ENCODE measurements at regions not wholly inside any gene's neighbourhood (a gene's known extent, or its start where the extent isn't known, plus 50 kb on each side); places are given as distances from the start of the nearest gene placed in this dataset.

GRCh38 chr5:54769746-54770145 is 215.6 kb downstream of the ESM1 start:
- no peak for TF ChIP-seq CTCF (IDR thresholded peaks at IDR 0.05)
- no peak for TF ChIP-seq POLR2AphosphoS5 (IDR thresholded peaks at IDR 0.05)
- no peak for TF ChIP-seq POLR2A (IDR thresholded peaks at IDR 0.05; ENCODE audit: low read depth)
- TF ChIP-seq EP300 (IDR thresholded peaks at IDR 0.05): no peak

Measured in esophagus muscularis mucosa (tissue), 4 donors.